Fibroblast of pulmonary artery (primary cell): ENCODE measurements at regions not wholly inside any gene's neighbourhood (a gene's known extent, or its start where the extent isn't known, plus 50 kb on each side); places are given as distances from the start of the nearest gene placed in this dataset.

Source experiments
- DNase-seq: peaks from one replicate; pipeline ENCODE4 v3.0.0-alpha.2; 2010; ENCODE audit warnings: low read depth
- H3K4me3 ChIP-seq: replicated peaks from 2 replicates; pipeline ENCODE4 v1.5.1; 2011; ENCODE audit warnings: low read depth, mild to moderate bottlenecking, control low read depth, low read length, moderate library complexity
- TF ChIP-seq, protein P1 (sequence below): IDR thresholded peaks from 2 replicates; pipeline ENCODE4 v1.5.1; 2011; ENCODE audit warnings: mild to moderate bottlenecking, control low read depth, low read length, inconsistent platforms; ENCODE audit errors: missing control alignments

- DNase-seq = no peak
- TF ChIP-seq, protein P1, sequence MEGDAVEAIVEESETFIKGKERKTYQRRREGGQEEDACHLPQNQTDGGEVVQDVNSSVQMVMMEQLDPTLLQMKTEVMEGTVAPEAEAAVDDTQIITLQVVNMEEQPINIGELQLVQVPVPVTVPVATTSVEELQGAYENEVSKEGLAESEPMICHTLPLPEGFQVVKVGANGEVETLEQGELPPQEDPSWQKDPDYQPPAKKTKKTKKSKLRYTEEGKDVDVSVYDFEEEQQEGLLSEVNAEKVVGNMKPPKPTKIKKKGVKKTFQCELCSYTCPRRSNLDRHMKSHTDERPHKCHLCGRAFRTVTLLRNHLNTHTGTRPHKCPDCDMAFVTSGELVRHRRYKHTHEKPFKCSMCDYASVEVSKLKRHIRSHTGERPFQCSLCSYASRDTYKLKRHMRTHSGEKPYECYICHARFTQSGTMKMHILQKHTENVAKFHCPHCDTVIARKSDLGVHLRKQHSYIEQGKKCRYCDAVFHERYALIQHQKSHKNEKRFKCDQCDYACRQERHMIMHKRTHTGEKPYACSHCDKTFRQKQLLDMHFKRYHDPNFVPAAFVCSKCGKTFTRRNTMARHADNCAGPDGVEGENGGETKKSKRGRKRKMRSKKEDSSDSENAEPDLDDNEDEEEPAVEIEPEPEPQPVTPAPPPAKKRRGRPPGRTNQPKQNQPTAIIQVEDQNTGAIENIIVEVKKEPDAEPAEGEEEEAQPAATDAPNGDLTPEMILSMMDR = no peak
- no peak overlapping the region for H3K4me3 ChIP-seq
Observed at GRCh38 chr2:145729993-145730770, 1210.3 kb upstream of the ZEB2 start.

DNA sequence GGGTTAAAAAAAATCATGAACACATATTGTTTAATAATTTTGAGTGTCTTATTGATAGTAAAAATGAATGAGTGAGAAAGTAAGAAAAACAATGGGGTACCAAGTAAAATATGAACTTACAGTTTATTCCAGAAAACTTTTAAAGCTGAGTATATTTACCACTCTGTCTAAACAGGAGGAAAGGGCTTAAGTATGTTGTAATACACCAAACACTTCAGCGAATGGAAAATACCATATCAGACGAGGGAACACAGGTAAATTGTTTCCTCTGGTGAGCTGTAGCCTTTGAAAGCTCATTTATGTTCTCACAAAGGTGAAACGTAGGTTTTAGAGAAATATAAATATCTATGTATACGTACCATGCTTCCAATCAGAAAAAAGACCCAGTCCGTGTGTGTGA lies 1209.6 kb upstream of the ZEB2 start:
- no peak overlapping the region for H3K4me3 ChIP-seq
- no peak for DNase-seq
- TF ChIP-seq, protein P1 = no peak

- peak; percentile 3 for DNase-seq
- H3K4me3 ChIP-seq = no peak overlapping the region
- TF ChIP-seq, protein P1 = no peak
Observed at GRCh38 chr2:145728511-145728910, 1208.6 kb upstream of the ZEB2 start.

- TF ChIP-seq, protein P1 = no peak
- no peak overlapping the region for H3K4me3 ChIP-seq
- no peak for DNase-seq
Observed at GRCh38 chr2:145725876-145726275, 1206.0 kb upstream of the ZEB2 start.

GRCh38 chr2:145724311-145724898 lies 1204.5 kb upstream of the ZEB2 start:
- no peak overlapping the region for H3K4me3 ChIP-seq

DNA sequence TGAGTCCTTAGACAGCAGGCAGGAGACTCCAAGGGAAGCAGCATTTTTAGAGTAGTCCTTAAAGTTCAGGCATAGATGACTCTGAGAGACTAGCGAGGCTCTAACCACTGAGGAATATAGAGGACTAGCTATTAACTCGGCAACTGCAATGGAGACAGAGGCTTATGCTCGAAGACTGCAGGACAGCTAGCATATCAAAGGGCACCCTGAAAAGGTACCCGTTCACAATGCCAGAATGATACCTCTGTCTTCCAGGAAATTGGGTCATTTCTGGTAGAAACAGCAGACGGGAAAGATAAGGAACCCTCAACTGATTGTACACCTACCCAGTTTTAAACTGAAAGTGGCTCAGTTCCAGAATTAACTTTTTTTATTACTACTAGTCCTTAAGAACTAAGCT lies 1204.0 kb upstream of the ZEB2 start:
- no peak for DNase-seq
- TF ChIP-seq, protein P1 = no peak
- no peak overlapping the region for H3K4me3 ChIP-seq

More at GRCh38 chr2:145724311-145724898, 1204.5 kb upstream of the ZEB2 start:
- TF ChIP-seq, protein P1 = no peak
- peak; percentile 54 for DNase-seq
